Nucleus accumbens (tissue), 56 donors: ENCODE measurements at regions not wholly inside any gene's neighbourhood (a gene's known extent, or its start where the extent isn't known, plus 50 kb on each side); places are given as distances from the start of the nearest gene placed in this dataset.
A peak's percentile ranks its signal among the peaks of the same experiment; 100 is the strongest.

Experiments
- DNase-seq, 56 donors: peaks; one replicate each; lab custom pipeline; 2025; lab: John Stamatoyannopoulos, UW

- DNase-seq, result no peak
These were observed 144.4 kb downstream of the NSG2 start for GRCh38 chr5:174189654-174190541.

GRCh38 chr5:174191076-174191475 is 145.6 kb downstream of the NSG2 start:
- DNase-seq, result no peak

GRCh38 chr5:174191850-174192655 is 146.5 kb downstream of the NSG2 start:
- no peak for DNase-seq

GRCh38 chr5:174192901-174193300 is 147.4 kb downstream of the NSG2 start:
- DNase-seq, result no peak

- no peak for DNase-seq
These were observed 150.0 kb downstream of the NSG2 start for GRCh38 chr5:174195517-174195916.

- DNase-seq, result peak in 2 of 56 donors; percentile 10 to 42
These were observed 152.4 kb downstream of the NSG2 start for GRCh38 chr5:174197929-174198328.

- DNase-seq, result no peak
These were observed 153.0 kb downstream of the NSG2 start for GRCh38 chr5:174198541-174198940.

GRCh38 chr5:174202996-174203395 is 157.5 kb downstream of the NSG2 start:
- no peak for DNase-seq

- peak in 9 of 56 donors; percentile 9 to 47 (median 18) for DNase-seq
These were observed 159.2 kb downstream of the NSG2 start for GRCh38 chr5:174204535-174205313.

GRCh38 chr5:174205939-174206338 is 160.4 kb downstream of the NSG2 start:
- DNase-seq, result no peak

GRCh38 chr5:174210596-174211276 is 165.2 kb downstream of the NSG2 start:
- DNase-seq, result no peak

- DNase-seq, result no peak
These were observed 165.7 kb downstream of the NSG2 start for GRCh38 chr5:174211277-174211626.

GRCh38 chr5:174217527-174217926 is 172.0 kb downstream of the NSG2 start:
- DNase-seq, result no peak

GRCh38 chr5:174218162-174218561 is 172.7 kb downstream of the NSG2 start:
- DNase-seq, result no peak

- no peak for DNase-seq
These were observed 174.9 kb downstream of the NSG2 start for GRCh38 chr5:174220417-174220816.

- DNase-seq, result no peak
These were observed 175.9 kb downstream of the NSG2 start for GRCh38 chr5:174221436-174221835.

- no peak for DNase-seq
These were observed 176.4 kb downstream of the NSG2 start for GRCh38 chr5:174221946-174222345.

GRCh38 chr5:174222891-174223290 is 177.4 kb downstream of the NSG2 start:
- DNase-seq, result no peak

GRCh38 chr5:174223355-174223754 is 177.8 kb downstream of the NSG2 start:
- DNase-seq, result no peak

- no peak for DNase-seq
These were observed 183.6 kb downstream of the NSG2 start for GRCh38 chr5:174229068-174229467.
